Vagina (tissue), 2 donors: ENCODE measurements at regions not wholly inside any gene's neighbourhood (a gene's known extent, or its start where the extent isn't known, plus 50 kb on each side); places are given as distances from the start of the nearest gene placed in this dataset.

Source experiments
- CTCF ChIP-seq, 3 experiments: fragments of 450-650 bp in 2 of 3; fragments of 200-600 bp in 1 of 3; sonication (generic) in 1 of 3; IDR thresholded peaks; one replicate each; pipeline ENCODE4 v1.5.1; 2017 to 2019; ENCODE audit warnings: antibody characterized with exemption in 3 of 3, mild to moderate bottlenecking in 2 of 3, moderate library complexity in 2 of 3
- POLR2A ChIP-seq, 2 donors: fragments of 450-650 bp; IDR thresholded peaks; one replicate each; pipeline ENCODE4 v1.6.1; 2017; ENCODE audit warnings: antibody characterized with exemption in 2 of 2, mild to moderate bottlenecking in 2 of 2, moderate library complexity in 2 of 2
- POLR2AphosphoS5 ChIP-seq, 2 donors: sonication (generic); formaldehyde crosslinking; IDR thresholded peaks; one replicate each; pipeline ENCODE4 v1.9.0; 2017; ENCODE audit warnings: antibody characterized with exemption in 2 of 2, mild to moderate bottlenecking in 2 of 2, low read depth in 1 of 2; ENCODE audit not compliant: insufficient read depth in 1 of 2

- no peak for TF ChIP-seq POLR2AphosphoS5 (IDR thresholded peaks at IDR 0.05; ENCODE audit: insufficient read depth in 1 of 2, low read depth in 1 of 2)
- TF ChIP-seq POLR2A (IDR thresholded peaks at IDR 0.05), result no peak
- TF ChIP-seq CTCF (IDR thresholded peaks at IDR 0.05), result no peak
These were observed 549.4 kb downstream of the NYAP2 start for GRCh38 chr2:225948903-225949302.
